SK-N-SH (cell line): ENCODE measurements at regions not wholly inside any gene's neighbourhood (a gene's known extent, or its start where the extent isn't known, plus 50 kb on each side); places are given as distances from the start of the nearest gene placed in this dataset.

Source experiments
- CTCF ChIA-PET: fragments of 300-600, 350-600 bp; formaldehyde crosslinking; extraction: SDS; loops from one replicate; lab custom pipeline; 2021; lab: Yijun Ruan, JAX
- POLR2A ChIA-PET: fragments of 350-600 bp; sonication (Branson Sonifier 250); formaldehyde crosslinking; extraction: SDS; loops from one replicate; lab custom pipeline; 2020; ENCODE audit warnings: antibody characterized with exemption, inconsistent platforms; lab: Yijun Ruan, JAX
- DNase-seq: peaks from one replicate; pipeline ENCODE4 v3.0.0; 2012
- H2AFZ ChIP-seq: fragments of 200-600 bp; sonication (generic); 2 replicates; pipeline ENCODE4 v1.8.1; 2016; ENCODE audit warnings: antibody characterized with exemption, mild to moderate bottlenecking, low read depth
- H3F3A ChIP-seq: fragments of 200-600 bp; sonication (generic); replicated peaks from 2 replicates; pipeline ENCODE3; 2016; ENCODE audit warnings: antibody characterized with exemption, mild to moderate bottlenecking; ENCODE audit not compliant: insufficient read depth
- H3K27ac ChIP-seq, 2 experiments: fragments of 200-500 bp in 1 of 2; fragments of 200-600 bp in 1 of 2; sonication (Bioruptor generic) in 1 of 2; sonication (generic), shearing (Covaris generic) in 1 of 2; 2 replicates each; pipeline versions ENCODE4 v1.5.1 to v1.6.1; 2014 to 2016; ENCODE audit warnings: low read depth in 2 of 2, inconsistent platforms in 1 of 2, low read length in 1 of 2, mild to moderate bottlenecking in 1 of 2, mixed read lengths in 1 of 2
- H3K27me3 ChIP-seq: fragments of 200-600 bp; sonication (generic), shearing (Covaris generic); 2 replicates; pipeline ENCODE4 v1.6.1; 2016; ENCODE audit warnings: mixed run types; ENCODE audit not compliant: insufficient read depth
- H3K36me3 ChIP-seq, 2 experiments: fragments of 200-500 bp in 1 of 2; fragments of 200-600 bp in 1 of 2; sonication (Bioruptor generic) in 1 of 2; sonication (generic) in 1 of 2; replicated peaks in 1 of 2; 2 replicates each; pipeline versions ENCODE3 to v1.5.1; 2014 to 2016; ENCODE audit warnings: low read length in 1 of 2, mild to moderate bottlenecking in 1 of 2; ENCODE audit not compliant: insufficient read depth in 2 of 2, control insufficient read depth in 1 of 2
- H3K4me1 ChIP-seq, 2 experiments: fragments of 200-500 bp in 1 of 2; fragments of 200-600 bp in 1 of 2; sonication (Bioruptor generic) in 1 of 2; sonication (generic), shearing (Covaris generic) in 1 of 2; 2 replicates each; pipeline versions ENCODE4 v1.5.1 to v1.6.1; 2014 to 2016; ENCODE audit warnings: low read depth in 1 of 2, low read length in 1 of 2, mixed run types in 1 of 2; ENCODE audit not compliant: insufficient read depth in 2 of 2, control insufficient read depth in 1 of 2
- H3K4me2 ChIP-seq: fragments of 200-600 bp; sonication (generic), shearing (Covaris generic); 2 replicates; pipeline ENCODE4 v1.6.1; 2017; ENCODE audit warnings: mixed run types
- H3K4me3 ChIP-seq, 2 experiments: fragments of 200-500 bp in 1 of 2; fragments of 200-600 bp in 1 of 2; sonication (Bioruptor generic) in 1 of 2; sonication (generic), shearing (Covaris generic) in 1 of 2; 2 replicates each; pipeline versions ENCODE4 v1.5.1 to v1.8.1; 2014 to 2016; ENCODE audit warnings: low read depth in 2 of 2, inconsistent platforms in 1 of 2, low read length in 1 of 2, mild to moderate bottlenecking in 1 of 2, mixed read lengths in 1 of 2, moderate library complexity in 1 of 2
- H3K79me2 ChIP-seq: fragments of 200-600 bp; sonication (generic); 2 replicates; pipeline ENCODE4 v1.8.1; 2017; ENCODE audit warnings: mild to moderate bottlenecking; ENCODE audit not compliant: insufficient read depth
- H3K9ac ChIP-seq: fragments of 200-600 bp; sonication (generic); 2 replicates; pipeline ENCODE4 v1.6.1; 2017; ENCODE audit warnings: mixed run types
- H3K9me2 ChIP-seq: fragments of 200-600 bp; sonication (generic); 2 replicates; pipeline ENCODE4 v1.6.1; 2017; ENCODE audit warnings: mixed run types
- H3K9me3 ChIP-seq: fragments of 200-600 bp; sonication (generic); 2 replicates; pipeline ENCODE4 v1.6.1; 2017; ENCODE audit warnings: mixed run types, mild to moderate bottlenecking, moderate library complexity
- H4K20me1 ChIP-seq: fragments of 200-600 bp; sonication (generic); 2 replicates; pipeline ENCODE4 v1.6.1; 2017; ENCODE audit warnings: mild to moderate bottlenecking, mixed run types; ENCODE audit not compliant: insufficient read depth
- CHD2 ChIP-seq: fragments of 150-350 bp; IDR thresholded peaks from 2 replicates; pipeline ENCODE4 v1.6.1; 2018; ENCODE audit warnings: low read length; ENCODE audit not compliant: partially characterized antibody
- CTCF ChIP-seq: fragments of 200-600 bp; sonication (generic); IDR thresholded peaks from 2 replicates; pipeline ENCODE4 v1.6.1; 2017; ENCODE audit warnings: antibody characterized with exemption, mild to moderate bottlenecking, moderate library complexity
- ELF1 ChIP-seq: IDR thresholded peaks from 2 replicates; pipeline ENCODE4 v1.4.0; 2012
- EP300 ChIP-seq, 2 experiments: IDR thresholded peaks; 2 replicates each; pipeline versions ENCODE4 v1.4.0 to v1.6.1; 2012; ENCODE audit warnings: borderline replicate concordance in 1 of 2, low read depth in 1 of 2, low read length in 1 of 2
- EZH2phosphoT487 ChIP-seq: fragments of 200-600 bp; sonication (generic); IDR thresholded peaks from 2 replicates; pipeline ENCODE4 v1.6.1; 2017; ENCODE audit warnings: low read depth, mixed run types, mild to moderate bottlenecking, antibody characterized with exemption, moderate library complexity, borderline replicate concordance
- FOSL2 ChIP-seq: IDR thresholded peaks from 2 replicates; pipeline ENCODE4 v1.4.0; 2012; ENCODE audit warnings: low read depth, mild to moderate bottlenecking, moderate library complexity, borderline replicate concordance
- FOXJ3 ChIP-seq: sonication (generic); formaldehyde crosslinking; IDR thresholded peaks from 2 replicates; pipeline ENCODE4 v1.5.1; 2020; ENCODE audit warnings: mild to moderate bottlenecking, missing genetic modification reagents
- FOXM1 ChIP-seq: IDR thresholded peaks from 2 replicates; pipeline ENCODE4 v1.4.0; 2012; ENCODE audit warnings: low read depth, mild to moderate bottlenecking
- GATA2 ChIP-seq: sonication (generic); formaldehyde crosslinking; IDR thresholded peaks from 2 replicates; pipeline ENCODE4 v1.5.0; 2020; ENCODE audit warnings: mild to moderate bottlenecking, missing genetic modification reagents
- IRF3 ChIP-seq: fragments of 150-350 bp; IDR thresholded peaks from 2 replicates; pipeline ENCODE4 v1.6.1; 2016; ENCODE audit warnings: mild to moderate bottlenecking, low read depth, low read length
- JUND ChIP-seq: IDR thresholded peaks from 2 replicates; pipeline ENCODE4 v1.4.0; 2012
- MXI1 ChIP-seq: IDR thresholded peaks from 2 replicates; pipeline ENCODE4 v1.6.1; 2012; ENCODE audit warnings: mild to moderate bottlenecking, low read depth, low read length, improper control_type of control experiment
- POLR2AphosphoS5 ChIP-seq: IDR thresholded peaks from 2 replicates; pipeline ENCODE4 v1.6.1; 2012; ENCODE audit warnings: low read depth, low read length
- RAD21 ChIP-seq: IDR thresholded peaks from 2 replicates; pipeline ENCODE4 v1.6.1; 2012; ENCODE audit warnings: mild to moderate bottlenecking, low read length
- RFX5 ChIP-seq: IDR thresholded peaks from 2 replicates; pipeline ENCODE4 v1.6.1; 2012; ENCODE audit warnings: mild to moderate bottlenecking, improper control_type of control experiment, low read length
- SMC3 ChIP-seq: IDR thresholded peaks from 2 replicates; pipeline ENCODE4 v1.6.1; 2012; ENCODE audit warnings: low read depth, low read length, improper control_type of control experiment
- TCF12 ChIP-seq: IDR thresholded peaks from 2 replicates; pipeline ENCODE4 v1.4.0; 2012
- TEAD4 ChIP-seq: IDR thresholded peaks from 2 replicates; pipeline ENCODE4 v1.4.0; 2012; ENCODE audit warnings: mild to moderate bottlenecking, borderline replicate concordance; ENCODE audit not compliant: insufficient read depth
- YY1 ChIP-seq: IDR thresholded peaks from 2 replicates; pipeline ENCODE4 v1.4.0; 2012; ENCODE audit warnings: low read depth, mild to moderate bottlenecking
- WGBS: methylation state at CpG from one replicate; pipeline ENCODE4 v1.1.6; 2017; ENCODE audit warnings: low lambda C conversion rate; 5-methylcytosine and 5-hydroxymethylcytosine counted together
- TF ChIP-seq, protein P1 (sequence below): fragments of 150-350 bp; IDR thresholded peaks from 2 replicates; pipeline ENCODE4 v1.6.1; 2017; ENCODE audit warnings: antibody characterized with exemption, low read length, low read depth, borderline replicate concordance
- TF ChIP-seq, protein P2 (sequence below): IDR thresholded peaks from 2 replicates; pipeline ENCODE4 v1.4.0; 2012; ENCODE audit warnings: low read depth, borderline replicate concordance

DNA sequence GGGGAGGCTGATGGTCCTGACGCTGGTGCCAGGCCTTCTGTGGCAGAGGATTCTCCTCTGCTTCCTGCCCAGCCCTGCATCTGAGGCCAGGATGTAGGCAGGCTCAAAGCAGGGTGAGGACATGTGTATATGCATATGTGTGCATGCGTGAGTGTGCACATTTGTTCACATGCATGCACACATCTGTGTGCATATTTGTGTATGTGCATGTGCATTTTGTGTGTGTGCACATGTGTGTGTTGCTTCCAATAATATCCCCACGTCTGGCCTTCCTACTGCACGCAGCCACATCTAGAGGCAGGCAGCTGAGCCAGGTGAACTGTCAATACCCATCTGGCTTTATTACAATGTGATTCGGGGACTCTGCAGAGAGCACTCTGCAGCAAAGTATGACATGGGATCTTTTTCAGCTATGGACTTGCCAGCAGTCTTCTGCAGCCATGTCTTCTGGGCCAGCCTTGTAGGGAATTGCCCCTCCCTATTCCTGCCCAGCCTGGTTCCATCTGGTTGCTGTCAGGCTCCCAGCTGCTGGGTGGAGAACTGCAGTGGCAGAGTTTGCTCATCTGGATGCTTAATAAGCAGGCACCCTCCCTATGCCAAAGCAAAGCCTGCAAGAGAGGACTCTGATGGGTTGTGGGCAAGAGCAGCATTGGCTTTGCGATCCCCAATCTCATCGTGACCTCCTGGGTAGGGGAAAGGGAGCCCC is 140.7 kb downstream of the PFKFB3 start:
- ChIA-PET POLR2A (no interaction called here), CTCF (interaction anchor here (1.2 to 1.5 kb wide), 2 partner anchors 8 to 257 kb away, joined by 3 read pairs; no protein-coding TSS in a partner anchor)
- H3K27ac ChIP-seq: no peak overlapping the region
- DNase-seq: no peak
- H3K36me3 ChIP-seq: no peaks in the 10 kb centered on the region
- H3K9ac ChIP-seq: no peak overlapping the region
- no peaks in the 10 kb centered on the region for H3K79me2 ChIP-seq
- WGBS: 80% methylated on average over 3 of the region's 7 CpGs
- H3K27me3 ChIP-seq: no peaks in the 10 kb centered on the region
- H3K4me1 ChIP-seq: peaks cover 0 to 9% of the 10 kb centered on the region in 2 experiments; a peak in 2 of 4 replicates
- H3K9me3 ChIP-seq: no peaks in the 10 kb centered on the region
- no peaks in the 10 kb centered on the region for H3F3A ChIP-seq
- no peak for TF ChIP-seq MXI1
- no peak for TF ChIP-seq RFX5
- TF ChIP-seq IRF3: no peak
- TF ChIP-seq, protein P1, sequence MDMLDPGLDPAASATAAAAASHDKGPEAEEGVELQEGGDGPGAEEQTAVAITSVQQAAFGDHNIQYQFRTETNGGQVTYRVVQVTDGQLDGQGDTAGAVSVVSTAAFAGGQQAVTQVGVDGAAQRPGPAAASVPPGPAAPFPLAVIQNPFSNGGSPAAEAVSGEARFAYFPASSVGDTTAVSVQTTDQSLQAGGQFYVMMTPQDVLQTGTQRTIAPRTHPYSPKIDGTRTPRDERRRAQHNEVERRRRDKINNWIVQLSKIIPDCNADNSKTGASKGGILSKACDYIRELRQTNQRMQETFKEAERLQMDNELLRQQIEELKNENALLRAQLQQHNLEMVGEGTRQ: no peak
- TF ChIP-seq ELF1: no peak
- no peak for TF ChIP-seq TEAD4
- TF ChIP-seq TCF12: no peak
- no peak for TF ChIP-seq FOXJ3
- no peak for TF ChIP-seq SMC3
- TF ChIP-seq GATA2 (CRISPR knock-in tag): no peak
- no peak for TF ChIP-seq FOSL2
- H4K20me1 ChIP-seq: no peaks in the 10 kb centered on the region
- H3K4me3 ChIP-seq: no peak overlapping the region
- no peaks in the 10 kb centered on the region for H3K9me2 ChIP-seq
- no peak overlapping the region for H3K4me2 ChIP-seq
- H2AFZ ChIP-seq: no peak overlapping the region

- Histone ChIP-seq H3K36me3 (no peaks in the 10 kb centered on the region), H3K9ac (no peak overlapping the region), H3F3A (no peaks in the 10 kb centered on the region), H3K4me3 (no peak overlapping the region), H3K4me1 (peaks cover 0 to 10% of the 10 kb centered on the region in 2 experiments; a peak in 2 of 4 replicates), H3K9me2 (no peaks in the 10 kb centered on the region), H3K27me3 (no peaks in the 10 kb centered on the region), H2AFZ (no peak overlapping the region), H4K20me1 (no peaks in the 10 kb centered on the region), H3K27ac (no peak overlapping the region), H3K9me3 (no peaks in the 10 kb centered on the region), H3K79me2 (no peaks in the 10 kb centered on the region), H3K4me2 (no peak overlapping the region)
- ChIA-PET CTCF (no interaction called here), POLR2A (no interaction called here)
- no peak for DNase-seq
- 54% methylated on average over 1 of the region's 1 CpG for WGBS
- TF ChIP-seq CTCF (no peak), TEAD4 (no peak), SMC3 (no peak), POLR2AphosphoS5 (no peak), MXI1 (no peak), EP300 (IDR thresholded peaks at IDR 0.05; ENCODE audit: borderline replicate concordance in 1 of 2, low read depth in 1 of 2, low read length in 1 of 2) (no peak), IRF3 (no peak), YY1 (no peak), FOXM1 (no peak), CHD2 (no peak), RAD21 (no peak), EZH2phosphoT487 (no peak), FOXJ3 (no peak), JUND (no peak), FOSL2 (no peak)
- TF ChIP-seq, protein P2, sequence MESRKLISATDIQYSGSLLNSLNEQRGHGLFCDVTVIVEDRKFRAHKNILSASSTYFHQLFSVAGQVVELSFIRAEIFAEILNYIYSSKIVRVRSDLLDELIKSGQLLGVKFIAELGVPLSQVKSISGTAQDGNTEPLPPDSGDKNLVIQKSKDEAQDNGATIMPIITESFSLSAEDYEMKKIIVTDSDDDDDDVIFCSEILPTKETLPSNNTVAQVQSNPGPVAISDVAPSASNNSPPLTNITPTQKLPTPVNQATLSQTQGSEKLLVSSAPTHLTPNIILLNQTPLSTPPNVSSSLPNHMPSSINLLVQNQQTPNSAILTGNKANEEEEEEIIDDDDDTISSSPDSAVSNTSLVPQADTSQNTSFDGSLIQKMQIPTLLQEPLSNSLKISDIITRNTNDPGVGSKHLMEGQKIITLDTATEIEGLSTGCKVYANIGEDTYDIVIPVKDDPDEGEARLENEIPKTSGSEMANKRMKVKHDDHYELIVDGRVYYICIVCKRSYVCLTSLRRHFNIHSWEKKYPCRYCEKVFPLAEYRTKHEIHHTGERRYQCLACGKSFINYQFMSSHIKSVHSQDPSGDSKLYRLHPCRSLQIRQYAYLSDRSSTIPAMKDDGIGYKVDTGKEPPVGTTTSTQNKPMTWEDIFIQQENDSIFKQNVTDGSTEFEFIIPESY: no peak
Measured at GRCh38 chr10:6345404-6345803, 142.7 kb downstream of the PFKFB3 start.
